Tibial artery (tissue), 4 donors: ENCODE measurements at regions not wholly inside any gene's neighbourhood (a gene's known extent, or its start where the extent isn't known, plus 50 kb on each side); places are given as distances from the start of the nearest gene placed in this dataset.

ENCODE experiments used
- DNase-seq, 2 donors: peaks; one replicate each; pipeline ENCODE4 v3.0.0-alpha.2; 2019
- H3K27ac ChIP-seq, 2 donors: fragments of 200-600 bp; sonication (generic) in 1 of 2; 1 replicate in 1 of 2; 2 replicates in 1 of 2; pipeline ENCODE4 v1.5.1; 2018 to 2019; ENCODE audit warnings: mild to moderate bottlenecking in 1 of 2
- H3K27me3 ChIP-seq, 2 donors: fragments of 200-600 bp; sonication (generic) in 1 of 2; one replicate each; pipeline versions ENCODE4 v1.5.1 to v1.6.0; 2016 to 2019
- H3K36me3 ChIP-seq, 3 donors: fragments of 200-600 bp; sonication (generic) in 2 of 3; one replicate each; pipeline ENCODE4 v1.5.1; 2016 to 2019; ENCODE audit warnings: mild to moderate bottlenecking in 2 of 3
- H3K4me1 ChIP-seq, 4 donors: fragments of 200-600 bp; sonication (generic) in 2 of 4; 1 replicate in 3 of 4; 2 replicates in 1 of 4; pipeline ENCODE4 v1.5.1; 2016 to 2019
- H3K4me3 ChIP-seq, 2 donors: fragments of 200-600 bp; sonication (generic) in 1 of 2; 1 replicate in 1 of 2; 2 replicates in 1 of 2; pipeline ENCODE4 v1.5.1; 2018 to 2019; ENCODE audit warnings: mild to moderate bottlenecking in 2 of 2
- H3K9me3 ChIP-seq, 3 donors: fragments of 200-600 bp; sonication (generic) in 1 of 3; one replicate each; pipeline ENCODE4 v1.5.1; 2016 to 2019
- CTCF ChIP-seq, 2 experiments: fragments of 200-600 bp in 1 of 2; fragments of 450-650 bp in 1 of 2; IDR thresholded peaks; one replicate each; pipeline ENCODE4 v1.5.1; 2017 to 2019; ENCODE audit warnings: antibody characterized with exemption in 2 of 2, mild to moderate bottlenecking in 1 of 2, moderate library complexity in 1 of 2
- intact Hi-C: fragments of 100-400 bp; cut with DNase I; formaldehyde crosslinking; loops from one replicate; pipeline ENCODE4 v1.15.0; 2023; ENCODE audit warnings: low total_unique reads

GRCh38 chr15:35994876-35995275, 448.9 kb upstream of the DPH6 start:
- intact Hi-C loops, result no loop called here
- no peak for DNase-seq
- H3K27me3 ChIP-seq, result no peaks in the 10 kb centered on the region
- H3K4me3 ChIP-seq, result no peak overlapping the region
- H3K36me3 ChIP-seq, result no peaks in the 10 kb centered on the region
- H3K4me1 ChIP-seq, result no peaks in the 10 kb centered on the region
- no peaks in the 10 kb centered on the region for H3K9me3 ChIP-seq
- H3K27ac ChIP-seq, result no peak overlapping the region
- TF ChIP-seq CTCF (IDR thresholded peaks at IDR 0.05), result no peak

GRCh38 chr15:35998663-35999602, 453.0 kb upstream of the DPH6 start:
- H3K27ac ChIP-seq, result no peak overlapping the region
- intact Hi-C loops, result no loop called here
- H3K9me3 ChIP-seq, result no peaks in the 10 kb centered on the region
- DNase-seq, result no peak
- no peak for TF ChIP-seq CTCF (IDR thresholded peaks at IDR 0.05)
- no peaks in the 10 kb centered on the region for H3K4me1 ChIP-seq
- no peaks in the 10 kb centered on the region for H3K36me3 ChIP-seq
- no peaks in the 10 kb centered on the region for H3K27me3 ChIP-seq
- H3K4me3 ChIP-seq, result no peak overlapping the region

- no peaks in the 10 kb centered on the region for H3K36me3 ChIP-seq
- no peak for DNase-seq
- no peak for TF ChIP-seq CTCF (IDR thresholded peaks at IDR 0.05)
- no peaks in the 10 kb centered on the region for H3K4me1 ChIP-seq
- no peaks in the 10 kb centered on the region for H3K27me3 ChIP-seq
- intact Hi-C loops, result no loop called here
- peaks cover 0 to 7% (median 6%) of the 10 kb centered on the region in 3 donors for H3K9me3 ChIP-seq
- H3K27ac ChIP-seq, result no peak overlapping the region
- no peak overlapping the region for H3K4me3 ChIP-seq
Measured at GRCh38 chr15:36004891-36005490, 459.0 kb upstream of the DPH6 start.

GRCh38 chr15:36005542-36005941, 459.6 kb upstream of the DPH6 start:
- intact Hi-C loops, result no loop called here
- Histone ChIP-seq H3K4me1 (no peaks in the 10 kb centered on the region), H3K9me3 (peaks cover 0 to 7% (median 6%) of the 10 kb centered on the region in 3 donors), H3K36me3 (no peaks in the 10 kb centered on the region), H3K27me3 (no peaks in the 10 kb centered on the region), H3K27ac (no peak overlapping the region), H3K4me3 (no peak overlapping the region)
- no peak for TF ChIP-seq CTCF (IDR thresholded peaks at IDR 0.05)
- DNase-seq, result no peak

- Histone ChIP-seq H3K27ac (no peak overlapping the region), H3K36me3 (no peaks in the 10 kb centered on the region), H3K27me3 (no peaks in the 10 kb centered on the region), H3K9me3 (peaks cover 0 to 7% (median 6%) of the 10 kb centered on the region in 3 donors), H3K4me3 (no peak overlapping the region), H3K4me1 (no peaks in the 10 kb centered on the region)
- intact Hi-C loops, result no loop called here
- no peak for TF ChIP-seq CTCF (IDR thresholded peaks at IDR 0.05)
- DNase-seq, result no peak
Measured at GRCh38 chr15:36007699-36008098, 461.7 kb upstream of the DPH6 start.
